GM11168 (cell line): ENCODE measurements at regions not wholly inside any gene's neighbourhood (a gene's known extent, or its start where the extent isn't known, plus 50 kb on each side); places are given as distances from the start of the nearest gene placed in this dataset.

Source experiments
- in situ Hi-C: fragments of 300-500 bp; cut with MboI; formaldehyde crosslinking; loops from one replicate; pipeline ENCODE4 v1.12.0; 2022; ENCODE audit warnings: low sequenced_read_pairs; ENCODE audit not compliant: unreplicated experiment

GRCh38 chr10:116792817-116793216 lies 50.5 kb upstream of the HSPA12A start:
- in situ Hi-C loops = loop anchor here (10.0 kb wide), 1 partner anchor 382 kb away; no protein-coding TSS in a partner anchor

DNA sequence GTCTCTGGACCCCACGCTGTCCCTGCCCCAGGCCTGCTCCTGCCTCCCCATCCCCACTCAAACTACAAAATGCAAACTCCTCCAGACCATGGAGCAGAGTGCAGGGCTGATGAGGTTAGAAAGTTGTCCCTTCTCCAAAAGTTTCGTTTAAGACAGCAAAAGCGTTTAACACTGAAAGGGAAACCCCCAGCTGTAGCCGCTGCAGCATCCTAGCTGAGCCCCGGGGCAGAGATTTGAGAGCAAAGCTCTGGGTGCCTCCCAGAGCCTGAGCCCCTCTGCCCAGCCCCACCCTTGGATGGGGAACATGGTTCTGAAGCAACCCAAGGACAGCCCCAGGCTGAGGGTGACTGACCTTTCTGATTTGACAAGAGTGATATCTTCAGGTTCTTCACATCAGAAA lies 52.8 kb upstream of the ENO4 start:
- in situ Hi-C loops = loop anchor here (10.0 kb wide), 1 partner anchor 378 kb away; no protein-coding TSS in a partner anchor

DNA sequence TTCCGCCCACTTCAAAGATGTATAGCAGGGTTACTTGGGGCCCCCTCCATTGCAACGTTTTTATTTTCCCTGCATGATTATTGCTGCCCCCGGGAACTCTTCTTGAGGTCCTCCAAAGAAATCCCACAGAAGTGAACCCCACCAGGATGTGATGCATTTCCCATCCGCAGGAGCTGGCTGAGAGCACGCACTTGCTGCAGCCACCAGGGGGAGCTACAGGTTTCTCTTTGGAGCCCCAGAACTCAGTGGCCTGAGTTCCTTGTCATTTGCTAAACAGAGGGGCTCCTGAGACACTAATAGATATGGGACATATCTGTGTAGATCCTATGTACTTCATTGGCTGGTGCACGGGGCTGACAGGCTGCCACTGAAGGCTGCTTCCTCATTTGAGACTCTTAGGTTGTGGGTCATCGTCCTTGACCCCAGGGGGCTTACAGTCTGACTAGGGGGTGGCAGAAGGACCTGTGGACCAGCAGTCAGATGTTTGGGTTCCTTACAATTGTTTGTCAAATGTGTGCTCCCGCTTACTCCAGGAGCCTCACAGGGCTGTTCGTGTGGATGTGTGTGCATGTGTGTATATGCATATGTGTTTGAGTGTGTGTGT lies 52.3 kb upstream of the ENO4 start:
- in situ Hi-C loops = loop anchor here (10.0 kb wide), 1 partner anchor 378 kb away; no protein-coding TSS in a partner anchor

GRCh38 chr10:116798859-116799258 lies 50.4 kb upstream of the ENO4 start:
- in situ Hi-C loops = loop anchor here (10.0 kb wide), 1 partner anchor 376 kb away; no protein-coding TSS in a partner anchor
